ENCODE measurements at regions not wholly inside any gene's neighbourhood (a gene's known extent, or its start where the extent isn't known, plus 50 kb on each side); places are given as distances from the start of the nearest gene placed in this dataset.

- in situ Hi-C loops (cut with MboI; ENCODE audit: low sequenced_read_pairs), result no loop called here
These were observed 327.6 kb downstream of the FGF9 start for GRCh38 chr13:21998279-21998990.

DNA sequence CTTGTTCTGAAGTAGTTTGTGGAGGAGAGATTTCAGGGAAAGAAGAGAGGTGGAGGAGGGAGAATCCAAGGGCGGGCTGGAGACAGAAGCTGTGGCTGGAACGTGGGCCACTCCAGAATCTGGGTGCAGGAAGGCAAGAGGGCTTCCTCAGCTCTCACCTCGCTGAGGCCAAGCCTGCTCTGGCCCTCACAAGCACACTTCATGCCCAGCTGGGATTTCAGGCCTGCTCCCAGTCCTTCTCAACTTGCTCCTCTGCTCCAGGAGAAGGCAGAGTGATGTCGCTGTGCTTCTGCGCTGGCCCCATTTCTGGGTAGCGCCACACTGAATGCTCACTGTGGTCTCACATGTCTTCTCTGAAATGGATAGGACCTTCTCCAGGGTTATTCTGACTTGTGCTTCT lies 328.8 kb downstream of the FGF9 start:
- in situ Hi-C loops (cut with MboI; ENCODE audit: low sequenced_read_pairs), result no loop called here

DNA sequence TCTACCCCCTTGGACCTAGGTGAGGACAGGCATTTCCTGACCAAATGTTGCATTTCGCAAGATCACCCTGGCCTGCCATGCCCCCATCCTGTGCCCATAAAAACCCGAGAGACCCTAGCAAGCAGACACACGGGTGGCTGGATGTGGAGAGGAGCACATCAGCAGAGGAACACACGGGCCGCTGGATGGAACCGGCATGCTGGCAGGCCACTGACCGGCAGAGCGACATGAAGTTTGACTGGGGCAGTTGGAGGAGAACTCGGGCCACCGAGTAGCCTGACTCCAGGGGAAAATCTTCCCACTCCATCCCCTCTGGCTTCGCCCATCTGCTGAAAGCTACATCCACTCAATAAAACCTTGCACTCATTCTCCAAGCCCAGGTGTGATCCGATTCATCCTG lies 329.3 kb downstream of the FGF9 start:
- in situ Hi-C loops (cut with MboI; ENCODE audit: low sequenced_read_pairs), result no loop called here

GRCh38 chr13:22001336-22001735 lies 330.5 kb downstream of the FGF9 start:
- in situ Hi-C loops (cut with MboI; ENCODE audit: low sequenced_read_pairs), result no loop called here

DNA sequence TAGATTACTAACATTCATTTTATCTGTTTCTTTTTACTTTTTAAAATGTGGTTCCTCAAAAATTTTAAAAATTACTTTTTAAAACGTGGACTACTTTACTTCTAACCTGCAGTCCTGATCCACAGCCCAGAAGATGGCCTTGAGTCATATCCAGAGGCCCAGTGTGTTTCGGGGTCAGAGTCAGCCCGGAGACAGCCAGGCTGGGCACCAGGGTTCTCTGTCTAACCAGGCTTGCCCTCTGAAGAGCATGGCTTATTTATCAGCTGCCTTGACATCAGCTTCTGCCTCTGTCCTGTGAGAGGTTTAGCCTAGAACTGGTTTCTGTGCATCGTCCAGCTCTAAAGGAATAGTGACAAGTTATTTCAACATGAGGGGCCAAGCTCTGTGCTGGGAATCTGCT lies 332.0 kb downstream of the FGF9 start:
- in situ Hi-C loops (cut with MboI; ENCODE audit: low sequenced_read_pairs), result no loop called here

DNA sequence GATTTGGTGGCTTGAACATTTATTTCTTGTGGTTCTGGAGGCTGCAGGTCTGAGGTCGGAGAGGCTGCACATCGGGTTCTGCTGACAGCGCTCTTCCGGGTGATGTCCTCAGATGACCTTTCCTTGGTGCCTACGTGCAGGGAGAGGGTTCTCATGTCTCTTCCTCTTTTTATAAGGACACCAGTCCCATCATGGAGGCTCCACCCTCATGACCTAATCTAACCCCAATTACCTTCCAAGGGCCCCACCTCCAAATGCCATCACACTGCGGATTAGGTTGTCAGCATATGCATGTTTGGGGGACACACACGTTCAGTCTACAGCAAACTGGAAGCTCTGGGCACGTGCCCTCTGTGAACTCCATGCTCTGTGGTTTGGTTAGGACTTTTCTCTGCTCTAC lies 338.6 kb downstream of the FGF9 start:
- in situ Hi-C loops (cut with MboI; ENCODE audit: low sequenced_read_pairs), result no loop called here

DNA sequence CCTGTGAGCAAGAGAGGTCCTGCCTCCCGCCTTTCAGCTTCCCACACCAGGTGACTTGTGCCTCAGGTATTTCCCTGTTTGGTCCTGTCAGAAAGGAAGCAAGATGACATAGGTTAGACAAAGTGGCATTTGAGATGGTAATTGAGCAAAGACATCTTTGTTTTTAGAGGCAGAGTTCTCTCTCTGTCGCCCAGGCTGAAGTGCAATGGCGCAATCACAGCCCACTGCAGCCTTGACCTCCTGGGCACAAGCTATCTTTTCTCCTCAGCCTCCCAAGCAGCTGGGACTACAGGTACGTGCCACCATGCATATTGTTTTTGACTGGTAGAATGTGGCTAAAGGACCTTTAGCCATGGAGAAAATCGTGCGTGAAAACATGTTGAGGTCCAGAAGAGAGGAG lies 339.1 kb downstream of the FGF9 start:
- in situ Hi-C loops (cut with MboI; ENCODE audit: low sequenced_read_pairs), result no loop called here

DNA sequence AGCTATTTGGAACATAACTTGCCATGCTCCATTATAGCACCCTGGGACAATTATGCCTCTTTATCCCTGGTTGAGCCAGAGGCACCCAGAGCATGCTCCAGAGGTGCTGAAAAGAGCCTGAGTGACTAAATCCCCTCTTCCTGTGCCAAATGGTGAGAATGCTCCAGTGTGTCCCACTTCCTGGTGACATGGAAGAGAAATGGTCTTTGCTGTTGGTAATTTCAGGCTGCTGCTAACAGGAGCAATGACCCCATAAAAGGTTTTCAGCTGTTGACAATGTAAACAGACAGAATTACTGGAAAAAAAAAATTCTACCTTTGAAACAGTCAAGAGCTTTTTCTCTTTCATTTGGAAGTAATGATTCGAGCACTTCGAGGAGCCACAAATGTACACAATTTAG lies 341.8 kb downstream of the FGF9 start:
- in situ Hi-C loops (cut with MboI; ENCODE audit: low sequenced_read_pairs), result no loop called here

- in situ Hi-C loops (cut with MboI; ENCODE audit: low sequenced_read_pairs), result no loop called here
These were observed 343.6 kb downstream of the FGF9 start for GRCh38 chr13:22014469-22014868.

- in situ Hi-C loops (cut with MboI; ENCODE audit: low sequenced_read_pairs), result no loop called here
These were observed 346.4 kb downstream of the FGF9 start for GRCh38 chr13:22017226-22017625.

GRCh38 chr13:22018076-22018835 lies 347.4 kb downstream of the FGF9 start:
- in situ Hi-C loops (cut with MboI; ENCODE audit: low sequenced_read_pairs), result no loop called here

- in situ Hi-C loops (cut with MboI; ENCODE audit: low sequenced_read_pairs), result no loop called here
These were observed 347.9 kb downstream of the FGF9 start for GRCh38 chr13:22018836-22019210.

GRCh38 chr13:22024381-22024994 lies 353.6 kb downstream of the FGF9 start:
- in situ Hi-C loops (cut with MboI; ENCODE audit: low sequenced_read_pairs), result no loop called here

DNA sequence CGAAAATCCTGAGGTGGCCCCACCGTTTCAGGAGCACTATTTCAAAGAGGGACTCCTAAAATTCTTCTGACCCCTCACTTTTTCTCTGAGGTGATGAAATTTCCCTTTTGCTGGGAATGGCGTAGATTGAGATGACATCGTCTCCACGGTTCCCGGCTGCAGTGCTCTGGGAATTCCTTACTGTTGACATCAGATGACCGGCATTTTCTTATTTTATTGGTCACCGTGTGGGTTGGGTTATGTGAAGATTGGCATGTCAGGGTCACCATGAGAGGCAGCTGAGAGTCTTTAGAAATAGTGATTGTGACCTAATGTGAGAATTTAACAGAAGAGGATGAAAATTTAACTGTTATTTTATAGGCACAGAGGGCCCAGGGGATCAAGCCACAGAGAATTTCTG lies 356.7 kb downstream of the FGF9 start:
- in situ Hi-C loops (cut with MboI; ENCODE audit: low sequenced_read_pairs), result no loop called here

GRCh38 chr13:22028831-22029230 lies 358.0 kb downstream of the FGF9 start:
- in situ Hi-C loops (cut with MboI; ENCODE audit: low sequenced_read_pairs), result no loop called here

GRCh38 chr13:22030321-22030720 lies 359.4 kb downstream of the FGF9 start:
- in situ Hi-C loops (cut with MboI; ENCODE audit: low sequenced_read_pairs), result no loop called here

DNA sequence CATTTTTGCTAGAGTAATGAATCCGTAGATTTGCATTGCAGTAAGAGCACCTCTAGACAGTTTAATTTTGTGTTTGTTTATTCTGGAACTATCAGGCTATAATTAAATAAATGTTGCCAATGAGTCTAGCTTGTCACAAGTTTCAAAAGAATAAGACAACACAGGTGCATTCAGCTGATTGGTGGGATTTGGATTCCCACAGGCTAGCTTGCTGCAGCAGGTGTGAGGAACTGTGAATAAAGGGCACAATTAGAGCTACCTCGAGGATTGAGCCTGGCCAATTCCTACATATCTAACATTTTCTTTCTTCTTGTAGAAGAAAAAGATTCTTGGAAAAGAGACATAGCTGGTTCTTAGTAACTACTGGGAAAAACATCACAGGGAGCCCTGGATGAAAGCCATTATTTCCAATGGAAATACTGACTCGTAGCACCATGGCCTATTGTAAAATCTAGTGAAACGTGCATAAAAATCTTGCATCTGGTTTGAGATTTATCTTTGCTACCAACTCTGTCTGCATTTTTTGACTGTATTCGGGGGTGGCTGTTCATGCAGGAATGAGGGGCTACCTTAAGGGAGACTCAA lies 360.9 kb downstream of the FGF9 start:
- in situ Hi-C loops (cut with MboI; ENCODE audit: low sequenced_read_pairs), result no loop called here

DNA sequence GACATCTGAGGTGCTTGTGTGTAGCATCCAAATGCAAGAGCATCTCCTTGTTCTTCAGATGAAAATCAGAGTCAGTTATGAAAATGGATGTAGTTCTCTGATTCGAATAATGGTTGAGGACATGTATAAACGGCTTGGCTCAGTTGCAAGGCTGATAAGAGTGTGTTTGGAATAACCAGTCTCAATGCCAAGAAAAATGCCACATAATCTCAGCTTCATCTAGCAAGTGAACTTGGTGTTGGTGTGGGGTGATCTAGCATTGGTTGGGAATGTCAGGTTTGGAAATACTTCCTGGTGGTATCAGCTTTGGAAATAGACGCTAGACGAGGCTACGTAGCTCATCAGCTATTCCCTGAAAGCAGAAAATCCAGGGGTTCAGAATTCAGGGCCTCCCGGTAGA lies 362.0 kb downstream of the FGF9 start:
- in situ Hi-C loops (cut with MboI; ENCODE audit: low sequenced_read_pairs), result no loop called here

DNA sequence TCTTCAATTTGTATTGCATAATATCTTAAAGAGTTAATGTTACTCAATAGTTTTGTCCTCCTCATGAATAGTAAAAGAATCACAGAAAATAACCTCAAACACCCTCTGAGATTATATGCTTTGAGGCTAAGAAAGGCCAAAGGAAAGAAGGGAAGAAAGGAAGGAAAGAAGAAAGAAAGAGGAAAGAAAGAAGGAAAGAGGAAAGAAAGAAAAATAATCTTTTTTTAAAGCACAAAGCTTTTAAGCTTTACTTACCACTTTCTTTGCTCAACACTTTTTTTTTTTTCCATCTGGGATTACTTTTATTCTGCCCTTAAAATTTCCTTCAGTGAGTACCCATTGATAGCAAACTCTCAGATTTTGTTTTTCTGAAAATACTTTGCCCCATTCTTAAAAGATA lies 369.1 kb downstream of the FGF9 start:
- in situ Hi-C loops (cut with MboI; ENCODE audit: low sequenced_read_pairs), result no loop called here

DNA sequence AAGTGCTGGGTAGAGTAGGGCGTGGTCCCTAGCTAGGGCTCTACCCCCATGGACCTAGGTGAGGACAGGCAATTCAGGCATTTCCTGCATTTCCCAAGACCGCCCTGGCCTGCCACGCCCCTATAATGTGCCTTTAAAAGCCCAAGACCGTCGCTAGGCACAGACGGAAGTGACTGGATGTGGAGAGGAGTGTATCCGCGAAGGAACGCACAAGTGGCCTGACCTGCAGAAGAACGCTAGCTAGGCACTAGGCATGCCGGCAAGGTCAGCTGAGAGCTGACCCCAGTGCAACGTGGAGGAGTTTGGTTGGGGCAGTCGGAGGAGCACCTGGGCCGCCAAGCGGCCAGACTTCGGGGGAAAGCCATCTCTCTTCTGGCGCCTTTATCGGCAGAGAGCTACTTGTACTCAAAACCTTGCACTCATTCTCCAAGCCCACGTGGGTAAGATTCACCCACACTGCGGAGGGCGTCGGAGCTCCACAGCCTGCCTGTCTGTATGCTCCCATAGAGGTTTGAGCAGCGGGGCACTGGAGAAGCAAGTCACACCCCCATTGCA lies 370.0 kb downstream of the FGF9 start:
- in situ Hi-C loops (cut with MboI; ENCODE audit: low sequenced_read_pairs), result no loop called here

- in situ Hi-C loops (cut with MboI; ENCODE audit: low sequenced_read_pairs), result no loop called here
These were observed 370.9 kb downstream of the FGF9 start for GRCh38 chr13:22041741-22042140.

Measured in HL-60/S4 treated with retinoic acid at 250 ng/mL for 4 days and 3 days (cell line).